Gastrocnemius medialis (tissue), 4 donors: ENCODE measurements at regions not wholly inside any gene's neighbourhood (a gene's known extent, or its start where the extent isn't known, plus 50 kb on each side); places are given as distances from the start of the nearest gene placed in this dataset.
A peak's percentile ranks its signal among the peaks of the same experiment; 100 is the strongest.

Source experiments
- ATAC-seq, 2 donors: fragments of 150-250 bp; one replicate each; pipeline ENCODE4 v1.9.1; 2016
- DNase-seq, 2 donors: peaks; one replicate each; pipeline ENCODE4 v3.0.0-alpha.2; 2019
- H3K27ac ChIP-seq, 4 donors: fragments of 200-600 bp; sonication (generic); 1 replicate in 1 of 4; 2 replicates in 3 of 4; pipeline ENCODE4 v1.5.1; 2016 to 2018; ENCODE audit warnings: mild to moderate bottlenecking in 2 of 4, moderate library complexity in 1 of 4
- H3K27me3 ChIP-seq, 3 donors: fragments of 200-600 bp; sonication (generic) in 2 of 3; 1 replicate in 1 of 3; 2 replicates in 2 of 3; pipeline versions ENCODE4 v1.5.1 to v1.6.0; 2016 to 2019; ENCODE audit warnings: mild to moderate bottlenecking in 1 of 3, moderate library complexity in 1 of 3
- H3K36me3 ChIP-seq, 2 donors: fragments of 200-600 bp; sonication (generic) in 1 of 2; one replicate each; pipeline ENCODE4 v1.5.1; 2017 to 2018
- H3K4me1 ChIP-seq, 2 donors: fragments of 200-600 bp; sonication (generic) in 1 of 2; one replicate each; pipeline ENCODE4 v1.5.1; 2016 to 2017; ENCODE audit warnings: mild to moderate bottlenecking in 2 of 2
- H3K4me3 ChIP-seq, 4 donors: fragments of 200-600 bp; sonication (generic) in 3 of 4; 1 replicate in 1 of 4; 2 replicates in 3 of 4; pipeline ENCODE4 v1.5.1; 2016 to 2019; ENCODE audit warnings: mild to moderate bottlenecking in 2 of 4
- H3K9me3 ChIP-seq, 3 donors: fragments of 200-600 bp; sonication (generic) in 2 of 3; 1 replicate in 1 of 3; 2 replicates in 2 of 3; pipeline ENCODE4 v1.5.1; 2016 to 2019
- POLR2A ChIP-seq, 2 donors: fragments of 450-650 bp; IDR thresholded peaks; one replicate each; pipeline ENCODE4 v1.6.1; 2017; ENCODE audit warnings: antibody characterized with exemption in 2 of 2, mild to moderate bottlenecking in 2 of 2, moderate library complexity in 2 of 2
- in situ Hi-C, 4 donors: fragments of 200-750 bp; cut with MboI; loops; one replicate each; pipeline versions ENCODE4 v1.15.0 to v1.8.0; 2017; ENCODE audit warnings: low sequenced_read_pairs in 4 of 4
- intact Hi-C: fragments of 100-400 bp; cut with DNase I; formaldehyde crosslinking; loops from one replicate; pipeline ENCODE4 v1.15.1; 2023; ENCODE audit warnings: low total_unique reads
- TF ChIP-seq, protein P1 (sequence below), 5 experiments: fragments of 450-650 bp in 3 of 5; fragments of 200-600 bp in 2 of 5; sonication (generic) in 2 of 5; IDR thresholded peaks in 4 of 5; conservative IDR thresholded peaks in 1 of 5; 1 replicate in 4 of 5; 2 replicates in 1 of 5; pipeline ENCODE4 v1.5.1; 2016 to 2019; ENCODE audit warnings: antibody characterized with exemption in 5 of 5, mild to moderate bottlenecking in 3 of 5, moderate library complexity in 3 of 5

DNA sequence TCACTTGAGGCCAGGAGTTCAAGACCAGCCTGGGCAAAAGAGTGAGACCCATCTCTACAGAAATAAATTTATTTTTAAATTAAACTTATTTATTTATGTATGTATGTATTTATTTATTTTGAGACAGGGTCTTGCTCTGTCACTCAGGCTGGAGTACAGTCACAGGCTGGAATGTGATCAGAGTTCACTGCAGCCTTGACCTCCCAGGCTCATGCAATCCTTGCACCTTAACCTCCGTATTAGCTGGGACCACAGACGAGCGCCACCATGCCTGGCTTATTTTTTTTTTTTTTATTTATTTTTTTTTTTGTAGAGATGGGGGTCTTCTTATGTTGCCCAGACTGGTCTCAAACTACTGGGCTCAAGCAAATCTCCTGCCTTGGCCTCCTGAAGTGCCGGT lies 135.2 kb upstream of the HES1 start:
- ATAC-seq (no peak), DNase-seq (no peak)
- in situ Hi-C loops (loop anchor here in 2 of 4 donors (5.0 to 10.0 kb wide), 2 partner anchors 64 to 137 kb away; partner anchors contain the start of gene HES1 (in 1 of the 2)), intact Hi-C loops (no loop called here)
- Histone ChIP-seq H3K4me1 (peaks cover 57 to 65% of the 10 kb centered on the region in 2 donors), H3K27ac (peak overlapping the region; percentile 85 to 90 (median 86)), H3K9me3 (no peaks in the 10 kb centered on the region), H3K36me3 (no peaks in the 10 kb centered on the region), H3K4me3 (no peak overlapping the region), H3K27me3 (no peaks in the 10 kb centered on the region)
- TF ChIP-seq, protein P1, sequence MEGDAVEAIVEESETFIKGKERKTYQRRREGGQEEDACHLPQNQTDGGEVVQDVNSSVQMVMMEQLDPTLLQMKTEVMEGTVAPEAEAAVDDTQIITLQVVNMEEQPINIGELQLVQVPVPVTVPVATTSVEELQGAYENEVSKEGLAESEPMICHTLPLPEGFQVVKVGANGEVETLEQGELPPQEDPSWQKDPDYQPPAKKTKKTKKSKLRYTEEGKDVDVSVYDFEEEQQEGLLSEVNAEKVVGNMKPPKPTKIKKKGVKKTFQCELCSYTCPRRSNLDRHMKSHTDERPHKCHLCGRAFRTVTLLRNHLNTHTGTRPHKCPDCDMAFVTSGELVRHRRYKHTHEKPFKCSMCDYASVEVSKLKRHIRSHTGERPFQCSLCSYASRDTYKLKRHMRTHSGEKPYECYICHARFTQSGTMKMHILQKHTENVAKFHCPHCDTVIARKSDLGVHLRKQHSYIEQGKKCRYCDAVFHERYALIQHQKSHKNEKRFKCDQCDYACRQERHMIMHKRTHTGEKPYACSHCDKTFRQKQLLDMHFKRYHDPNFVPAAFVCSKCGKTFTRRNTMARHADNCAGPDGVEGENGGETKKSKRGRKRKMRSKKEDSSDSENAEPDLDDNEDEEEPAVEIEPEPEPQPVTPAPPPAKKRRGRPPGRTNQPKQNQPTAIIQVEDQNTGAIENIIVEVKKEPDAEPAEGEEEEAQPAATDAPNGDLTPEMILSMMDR (IDR thresholded peaks at IDR 0.05 in 4 of 5, conservative IDR thresholded peaks at IDR 0.05 in 1 of 5), result no peak
- no peak for TF ChIP-seq POLR2A (IDR thresholded peaks at IDR 0.05)

DNA sequence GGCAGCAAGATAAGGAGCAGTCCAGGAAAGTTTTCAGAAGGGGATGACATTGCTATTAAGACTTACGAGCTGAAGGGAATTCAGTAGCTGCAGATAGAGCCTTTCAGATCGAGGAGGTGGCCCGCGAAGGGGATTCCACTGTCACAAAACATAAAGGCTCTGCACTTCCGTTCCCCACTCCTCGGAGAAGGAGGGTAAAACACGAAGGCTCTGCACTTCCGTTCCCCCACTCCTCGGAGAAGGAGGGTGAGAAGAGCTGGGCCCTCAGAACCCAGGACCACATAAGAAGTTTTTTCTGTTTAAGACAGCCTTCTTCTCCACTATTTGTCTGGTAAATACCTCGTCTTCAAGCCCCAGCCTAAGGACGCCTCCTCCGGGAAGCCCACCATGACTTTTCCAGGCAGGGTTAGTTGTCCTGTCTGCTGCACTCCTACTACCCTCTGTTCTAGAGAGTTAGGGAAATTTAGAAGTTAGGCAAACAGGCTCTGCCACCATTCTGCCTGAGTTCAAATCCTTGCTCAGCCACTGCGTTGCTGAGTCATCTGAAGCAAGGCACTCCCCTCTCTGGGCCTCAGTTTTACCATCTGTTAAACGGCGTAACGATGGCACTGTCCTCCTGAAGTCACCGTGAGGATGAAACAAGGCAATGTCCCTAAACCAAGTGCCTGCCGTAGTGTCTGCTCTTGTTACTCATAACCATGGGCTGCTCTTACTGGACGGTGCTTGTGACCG lies 134.1 kb upstream of the HES1 start:
- Histone ChIP-seq H3K4me1 (peaks cover 46 to 55% of the 10 kb centered on the region in 2 donors), H3K36me3 (no peaks in the 10 kb centered on the region), H3K27ac (peak overlapping the region; percentile 85 to 90 (median 86)), H3K4me3 (no peak overlapping the region), H3K9me3 (no peaks in the 10 kb centered on the region), H3K27me3 (no peaks in the 10 kb centered on the region)
- intact Hi-C loops (loop anchor here (2.0 kb wide), 2 partner anchors 63 to 275 kb away; no protein-coding TSS in a partner anchor), in situ Hi-C loops (loop anchor here in 2 of 4 donors (5.0 to 10.0 kb wide), 2 partner anchors 63 to 135 kb away; partner anchors contain the start of gene HES1 (in 1 of the 2))
- TF ChIP-seq, protein P1 (IDR thresholded peaks at IDR 0.05 in 4 of 5, conservative IDR thresholded peaks at IDR 0.05 in 1 of 5), result no peak
- TF ChIP-seq POLR2A (IDR thresholded peaks at IDR 0.05), result no peak
- no peak for DNase-seq
- ATAC-seq, result no peak

DNA sequence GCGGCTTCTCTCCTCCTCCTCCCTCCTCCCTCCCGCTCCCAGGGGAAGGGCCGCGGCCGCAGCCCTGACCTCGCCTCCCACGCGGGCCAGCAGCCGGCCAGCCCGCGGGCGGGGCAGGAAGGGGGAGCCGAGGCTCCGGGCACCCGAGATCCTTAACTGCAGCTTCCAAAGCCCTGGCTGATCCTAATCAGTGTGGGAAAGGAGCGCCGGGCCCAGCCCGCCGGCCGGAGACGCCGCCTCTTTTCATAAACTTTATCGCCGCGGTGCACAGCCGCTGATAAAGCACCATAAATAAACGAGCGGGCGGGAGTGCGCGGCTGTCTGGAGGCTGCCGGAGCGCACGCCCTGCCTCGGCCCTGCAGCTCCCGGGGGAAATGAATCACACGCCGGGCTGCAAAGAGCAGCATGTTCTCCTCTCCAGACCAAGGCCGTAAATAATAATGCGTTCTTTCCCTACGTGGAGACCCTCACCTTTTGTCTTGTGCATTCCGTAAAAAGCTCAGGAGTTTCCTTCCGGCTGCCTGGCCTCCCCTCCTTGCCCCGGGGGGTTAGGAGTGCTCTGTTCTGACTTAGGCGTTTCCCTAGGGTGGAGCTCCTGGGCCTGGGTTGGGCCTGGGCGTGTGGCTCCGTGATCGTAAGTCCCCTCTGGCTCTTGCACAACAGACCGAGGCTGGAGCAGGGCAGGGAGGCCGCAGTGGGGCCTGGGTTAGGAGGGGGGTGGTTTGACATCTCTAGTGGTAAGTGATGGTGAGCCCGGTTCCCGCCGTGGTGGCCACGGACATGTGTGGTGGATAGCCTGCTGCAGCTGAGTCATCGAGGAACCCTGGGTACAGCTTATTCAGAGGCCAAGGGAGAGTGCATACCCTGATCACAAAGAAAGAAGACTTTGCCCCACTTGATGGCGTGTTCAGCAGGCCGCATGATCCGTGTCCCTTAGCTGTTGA lies 132.6 kb upstream of the HES1 start:
- DNase-seq (peak; percentile 74 to 85), ATAC-seq (peak; percentile 74 to 82)
- Histone ChIP-seq H3K9me3 (no peaks in the 10 kb centered on the region), H3K4me3 (peak overlapping the region; percentile 43 to 54 (median 52)), H3K4me1 (peaks cover 33 to 41% of the 10 kb centered on the region in 2 donors), H3K36me3 (no peaks in the 10 kb centered on the region), H3K27me3 (no peaks in the 10 kb centered on the region), H3K27ac (peak overlapping the region; percentile 85 to 90 (median 86))
- TF ChIP-seq, protein P1 (IDR thresholded peaks at IDR 0.05 in 4 of 5, conservative IDR thresholded peaks at IDR 0.05 in 1 of 5), result no peak
- peak; percentile 13 to 27 for TF ChIP-seq POLR2A (IDR thresholded peaks at IDR 0.05)
- in situ Hi-C loops (loop anchor here in 2 of 4 donors (5.0 to 10.0 kb wide), 2 partner anchors 61 to 134 kb away; partner anchors contain the start of gene HES1 (in 1 of the 2)), intact Hi-C loops (loop anchor here (1.0 to 2.0 kb wide), 3 partner anchors 61 to 273 kb away; no protein-coding TSS in a partner anchor)

DNA sequence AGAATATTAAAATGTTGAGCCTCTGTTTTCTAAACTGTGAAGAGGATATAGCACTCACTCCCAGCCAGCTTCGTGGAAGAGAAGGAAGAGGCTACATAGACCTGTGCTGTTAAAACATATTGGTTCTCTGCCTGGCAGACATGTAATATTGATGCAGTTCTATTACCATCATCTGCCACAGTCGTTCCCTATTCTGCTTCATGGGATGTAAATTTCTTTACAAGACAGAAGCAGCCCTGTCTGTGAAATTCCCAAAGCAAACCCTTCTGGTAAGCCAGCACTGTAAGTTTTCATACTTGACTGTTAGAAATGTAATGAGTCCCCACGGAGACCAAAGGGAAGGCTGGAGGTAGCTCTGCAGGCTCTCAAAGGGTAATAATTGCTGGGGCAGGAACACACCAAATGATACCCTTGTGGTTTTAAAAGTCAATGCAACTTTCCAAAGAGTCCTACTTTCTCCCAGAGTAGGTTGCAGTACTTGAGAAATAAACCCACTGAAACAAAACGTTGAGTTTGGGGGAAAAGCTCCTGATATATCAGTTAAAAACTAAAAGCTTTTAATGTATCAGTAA lies 129.9 kb upstream of the HES1 start:
- TF ChIP-seq, protein P1 (IDR thresholded peaks at IDR 0.05 in 4 of 5, conservative IDR thresholded peaks at IDR 0.05 in 1 of 5), result no peak
- TF ChIP-seq POLR2A (IDR thresholded peaks at IDR 0.05), result no peak
- Histone ChIP-seq H3K9me3 (no peaks in the 10 kb centered on the region), H3K27me3 (no peaks in the 10 kb centered on the region), H3K4me3 (no peak overlapping the region), H3K4me1 (peaks cover 17 to 22% of the 10 kb centered on the region in 2 donors), H3K27ac (no peak overlapping the region), H3K36me3 (no peaks in the 10 kb centered on the region)
- ATAC-seq (no peak), DNase-seq (no peak)
- intact Hi-C loops, result no loop called here
- in situ Hi-C loops, result loop anchor here in 2 of 4 donors (10.0 kb wide), 1 partner anchor 59 kb away; no protein-coding TSS in a partner anchor
